ENCODE measurements at regions not wholly inside any gene's neighbourhood (a gene's known extent, or its start where the extent isn't known, plus 50 kb on each side); places are given as distances from the start of the nearest gene placed in this dataset.

GRCh38 chr5:163692091-163692490 lies 186.7 kb downstream of the MAT2B start:
- Mint-ChIP-seq H3K9me3 (no peaks in the 10 kb centered on the region), H3K27me3 (ENCODE audit: low read depth in 3 of 3) (peaks cover 2 to 13% (median 2%) of the 10 kb centered on the region in 3 donors), H3K27ac (no peak overlapping the region), H3K36me3 (no peaks in the 10 kb centered on the region), H3K4me3 (no peak overlapping the region), H3K4me1 (peaks cover 2% of the 10 kb centered on the region)
- Histone ChIP-seq H3K36me3 (replicated peaks in 1 of 2; ENCODE audit: control insufficient read depth in 1 of 2, insufficient read depth in 2 of 2, low read length in 2 of 2) (no peaks in the 10 kb centered on the region), H2AFZ (ENCODE audit: insufficient read depth, low read depth, low read length, poor library complexity, severe bottlenecking) (no peak overlapping the region), H3K9ac (ENCODE audit: insufficient read depth, low read length, poor library complexity, severe bottlenecking) (no peak overlapping the region), H3K4me3 (replicated peaks in 1 of 3; ENCODE audit: low read depth in 2 of 3, low read length in 3 of 3) (no peak overlapping the region), H4K20me1 (ENCODE audit: insufficient read depth, low read length) (no peaks in the 10 kb centered on the region), H3K9me3 (replicated peaks in 1 of 2; ENCODE audit: control insufficient read depth in 1 of 2, insufficient read depth in 1 of 2, low read length in 2 of 2) (no peaks in the 10 kb centered on the region), H3K4me2 (replicated peaks; ENCODE audit: extremely low read depth, low read length, poor library complexity, severe bottlenecking) (no peak overlapping the region), H3K27ac (ENCODE audit: low read depth in 1 of 2, low read length in 2 of 2) (no peak overlapping the region), H3K79me2 (ENCODE audit: insufficient read depth, low read length) (no peaks in the 10 kb centered on the region), H3K4me1 (ENCODE audit: control insufficient read depth in 1 of 2, insufficient read depth in 2 of 2, low read length in 2 of 2) (no peaks in the 10 kb centered on the region), H3K27me3 (ENCODE audit: control insufficient read depth in 2 of 2, insufficient read depth in 2 of 2, low read length in 2 of 2) (no peaks in the 10 kb centered on the region)
- WGBS (ENCODE audit: insufficient coverage): no CpG with 5 or more reads among the region's 2 CpGs
- DNase-seq: no peak
- intact Hi-C loops (cut with micrococcal nuclease): loop anchor here (10.0 kb wide), 1 partner anchor 813 kb away; no protein-coding TSS in a partner anchor
- TF ChIP-seq CTCF (IDR thresholded peaks at IDR 0.05): no peak

DNA sequence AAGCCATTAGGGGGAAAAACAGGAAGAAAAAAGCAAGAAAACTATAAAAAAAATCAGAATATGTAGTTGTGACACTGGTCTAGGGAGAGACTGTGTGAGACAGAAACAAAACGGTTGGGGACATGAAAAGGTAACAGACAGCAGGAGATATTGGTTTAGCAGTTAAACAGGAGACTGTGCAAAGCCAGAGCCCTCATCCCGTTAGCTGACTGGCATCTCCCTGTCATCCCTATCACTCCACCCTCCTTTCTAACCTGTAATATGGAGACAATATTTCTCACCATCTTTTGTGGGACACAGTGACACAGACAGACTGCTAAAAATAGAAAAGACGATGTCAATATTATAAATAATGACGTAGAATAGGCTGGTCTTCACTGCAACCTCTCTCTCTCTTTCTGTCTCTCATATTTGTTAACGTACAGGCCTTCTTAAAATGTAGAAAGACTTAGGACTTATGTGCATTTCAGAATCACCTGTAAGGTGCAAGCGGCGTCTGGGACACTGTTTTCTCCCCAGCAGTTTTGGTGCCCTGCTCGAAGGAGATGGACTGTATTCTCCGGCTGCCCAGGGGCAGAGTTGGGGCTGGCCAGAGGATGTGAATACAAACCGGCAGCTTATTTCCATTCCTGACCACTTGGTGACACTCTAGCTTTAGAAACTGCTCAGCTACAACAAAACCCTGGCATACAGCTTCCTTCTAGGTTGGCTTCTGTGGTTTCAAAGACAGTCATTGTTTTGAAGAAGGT lies 190.6 kb downstream of the MAT2B start:
- Mint-ChIP-seq H3K9me3 (no peaks in the 10 kb centered on the region), H3K27me3 (ENCODE audit: low read depth in 3 of 3) (peaks cover 2 to 9% (median 4%) of the 10 kb centered on the region in 3 donors), H3K27ac (no peak overlapping the region), H3K4me1 (peaks cover 2% of the 10 kb centered on the region), H3K4me3 (peak overlapping the region in 1 of 2 donors; percentile 52), H3K36me3 (no peaks in the 10 kb centered on the region)
- intact Hi-C loops (cut with micrococcal nuclease): loop anchor here (10.0 kb wide), 1 partner anchor 809 kb away; no protein-coding TSS in a partner anchor
- 42% methylated on average over 6 of the region's 10 CpGs for WGBS (ENCODE audit: insufficient coverage)
- Histone ChIP-seq H2AFZ (ENCODE audit: insufficient read depth, low read depth, low read length, poor library complexity, severe bottlenecking) (no peak overlapping the region), H3K36me3 (replicated peaks in 1 of 2; ENCODE audit: control insufficient read depth in 1 of 2, insufficient read depth in 2 of 2, low read length in 2 of 2) (no peaks in the 10 kb centered on the region), H3K4me2 (replicated peaks; ENCODE audit: extremely low read depth, low read length, poor library complexity, severe bottlenecking) (no peak overlapping the region), H3K27ac (ENCODE audit: low read depth in 1 of 2, low read length in 2 of 2) (no peak overlapping the region), H4K20me1 (ENCODE audit: insufficient read depth, low read length) (no peaks in the 10 kb centered on the region), H3K27me3 (ENCODE audit: control insufficient read depth in 2 of 2, insufficient read depth in 2 of 2, low read length in 2 of 2) (no peaks in the 10 kb centered on the region), H3K9me3 (replicated peaks in 1 of 2; ENCODE audit: control insufficient read depth in 1 of 2, insufficient read depth in 1 of 2, low read length in 2 of 2) (no peaks in the 10 kb centered on the region), H3K79me2 (ENCODE audit: insufficient read depth, low read length) (no peaks in the 10 kb centered on the region), H3K4me1 (ENCODE audit: control insufficient read depth in 1 of 2, insufficient read depth in 2 of 2, low read length in 2 of 2) (no peaks in the 10 kb centered on the region), H3K9ac (ENCODE audit: insufficient read depth, low read length, poor library complexity, severe bottlenecking) (no peak overlapping the region), H3K4me3 (replicated peaks in 1 of 3; ENCODE audit: low read depth in 2 of 3, low read length in 3 of 3) (no peak overlapping the region)
- DNase-seq: peak; percentile 27 to 39 (median 36)
- peak; percentile 56 for TF ChIP-seq CTCF (IDR thresholded peaks at IDR 0.05)

Measured in CD14-positive monocyte (primary cell).